GM21737 (cell line): ENCODE measurements at regions not wholly inside any gene's neighbourhood (a gene's known extent, or its start where the extent isn't known, plus 50 kb on each side); places are given as distances from the start of the nearest gene placed in this dataset.

Source experiments
- ATAC-seq: cut with Tn5 transposase; IDR thresholded peaks from one replicate; pipeline ENCODE4 v1.9.1; 2021; ENCODE audit warnings: mild to moderate bottlenecking, moderate library complexity; ENCODE audit not compliant: unreplicated experiment

DNA sequence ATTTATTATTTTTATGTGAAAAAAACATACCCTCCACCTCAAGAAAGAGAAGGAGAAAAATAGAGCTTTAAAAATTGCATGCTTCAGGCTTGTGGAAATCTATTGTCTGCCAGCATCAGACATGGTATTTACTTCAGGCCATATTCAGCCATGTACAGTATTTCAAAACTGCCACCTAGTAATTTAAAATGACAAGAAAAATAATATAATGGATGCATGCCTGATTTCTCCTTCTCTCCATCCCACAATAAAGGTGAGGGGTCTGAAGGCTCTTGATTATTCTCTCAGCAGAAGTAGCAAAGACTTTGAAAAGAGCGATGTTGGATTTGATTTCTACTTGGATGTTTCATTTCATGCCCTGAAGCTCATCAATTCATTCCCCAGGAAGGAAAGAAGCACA lies 250.7 kb downstream of the TBC1D4 start:
- ATAC-seq, result no peak

DNA sequence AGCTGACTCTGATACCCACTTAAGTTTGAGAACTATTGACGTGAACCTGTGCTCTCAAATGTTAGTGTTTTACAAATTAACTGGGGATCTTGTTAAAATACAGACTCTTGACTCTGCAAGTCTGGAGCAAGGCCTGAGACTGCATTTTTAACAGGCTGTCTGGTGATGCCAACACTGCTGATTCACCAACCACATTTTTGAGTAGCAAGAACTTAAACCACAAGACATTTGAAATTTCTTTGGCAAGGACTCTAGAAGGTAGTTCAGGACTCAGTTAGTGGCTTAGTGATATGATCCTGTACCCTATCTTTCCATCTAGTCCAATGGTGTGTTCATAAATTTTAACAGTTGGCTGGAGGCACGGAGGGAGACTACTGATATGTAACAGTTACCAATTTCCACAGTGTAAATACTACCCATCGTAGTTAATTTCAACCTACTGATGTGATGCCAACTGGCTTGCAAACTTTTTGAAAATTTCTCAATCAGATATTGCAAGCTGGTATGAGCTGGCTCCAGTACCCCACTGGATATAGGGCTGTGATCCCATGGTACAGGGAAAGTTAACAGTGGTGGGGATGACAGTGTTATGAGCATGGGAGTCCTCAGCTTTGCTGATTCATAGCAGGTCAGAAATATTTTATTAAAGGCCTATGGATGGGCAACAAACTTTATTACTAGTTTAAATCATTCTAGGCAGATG lies 255.1 kb downstream of the TBC1D4 start:
- ATAC-seq, result no peak

DNA sequence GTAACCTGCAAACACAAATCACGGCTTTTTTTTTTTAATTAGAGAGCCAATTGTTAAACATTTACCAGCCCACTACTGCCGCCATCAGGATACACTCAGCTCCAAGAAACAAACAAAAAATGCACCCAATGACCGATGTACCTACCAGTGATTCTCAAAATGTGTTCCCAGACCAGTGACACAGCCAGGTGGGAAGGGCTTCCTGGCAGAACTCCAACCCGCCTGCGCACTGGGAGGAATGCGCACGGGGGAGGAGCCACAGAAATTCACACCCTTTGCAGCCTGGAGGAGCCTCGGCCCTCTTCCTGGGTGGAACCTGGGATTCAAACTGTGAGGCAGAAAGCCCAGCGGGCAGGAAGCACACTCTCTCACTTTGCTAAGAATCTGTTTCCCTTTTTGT lies 255.9 kb downstream of the TBC1D4 start:
- no peak for ATAC-seq

DNA sequence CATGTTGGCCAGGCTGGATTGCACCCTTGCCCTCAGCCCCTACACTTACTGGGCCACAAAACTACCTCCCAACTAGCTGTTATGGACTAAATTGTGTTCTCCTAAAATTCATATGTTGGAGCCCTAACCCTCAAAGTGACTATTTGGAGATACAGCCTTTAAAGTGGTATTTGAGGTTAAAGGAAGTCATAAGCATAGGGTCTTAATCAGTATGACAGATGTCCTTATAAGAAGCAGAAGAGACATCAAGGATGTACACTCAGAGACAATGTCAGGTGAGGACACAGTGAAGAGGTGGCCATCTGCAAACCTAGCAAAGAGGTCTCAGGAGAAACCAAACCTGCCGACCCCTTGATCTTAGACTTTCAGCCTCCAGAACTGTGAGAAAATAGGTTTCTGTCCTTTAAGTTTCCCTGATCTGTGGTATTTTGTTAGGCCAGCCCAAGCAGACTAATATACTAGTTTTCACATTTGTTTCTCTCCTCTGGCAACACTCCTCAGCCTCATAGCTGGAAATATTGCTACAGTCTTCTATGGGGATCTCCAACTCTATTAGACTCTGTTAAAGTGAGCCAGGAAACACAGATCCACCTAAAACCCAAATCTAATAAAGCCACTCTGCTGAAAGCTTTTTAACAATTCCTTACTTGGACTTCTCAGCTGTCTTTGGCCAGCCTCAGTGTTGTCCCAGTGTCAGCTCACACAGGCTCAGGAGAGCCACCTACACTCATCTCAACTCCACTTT lies 256.5 kb downstream of the TBC1D4 start:
- ATAC-seq, result no peak

DNA sequence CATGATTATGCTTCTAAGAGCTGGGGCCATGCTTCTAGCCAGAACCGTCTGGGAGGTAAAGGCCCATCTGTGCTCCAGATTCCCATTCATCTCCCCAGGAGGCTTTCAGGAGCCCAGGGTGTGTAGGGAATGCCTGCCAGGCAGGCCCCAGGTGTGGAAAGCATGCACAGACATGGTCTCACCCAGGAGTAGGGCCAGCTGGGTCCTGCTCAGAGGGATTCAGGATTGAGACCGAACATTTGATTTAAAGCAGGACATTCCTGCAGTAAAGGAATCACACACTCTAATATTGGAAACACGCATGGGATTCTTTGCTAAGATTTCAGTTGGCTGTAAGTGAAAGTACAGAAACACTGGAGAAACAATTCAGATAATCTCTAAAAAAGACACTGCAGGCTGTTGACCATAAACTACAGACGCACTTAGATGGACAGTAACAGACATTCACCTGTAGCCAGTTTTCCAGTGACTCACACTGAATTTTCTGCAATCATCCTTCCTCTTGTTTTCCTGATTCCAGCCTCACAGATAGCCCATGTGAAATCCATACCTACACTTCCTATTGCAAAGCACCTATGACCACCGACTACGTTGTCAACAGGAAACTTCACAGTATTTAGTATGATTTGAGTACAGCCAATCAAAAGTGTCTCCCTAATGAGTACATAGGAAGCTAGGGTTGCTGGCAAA lies 257.8 kb downstream of the TBC1D4 start:
- ATAC-seq, result no peak

DNA sequence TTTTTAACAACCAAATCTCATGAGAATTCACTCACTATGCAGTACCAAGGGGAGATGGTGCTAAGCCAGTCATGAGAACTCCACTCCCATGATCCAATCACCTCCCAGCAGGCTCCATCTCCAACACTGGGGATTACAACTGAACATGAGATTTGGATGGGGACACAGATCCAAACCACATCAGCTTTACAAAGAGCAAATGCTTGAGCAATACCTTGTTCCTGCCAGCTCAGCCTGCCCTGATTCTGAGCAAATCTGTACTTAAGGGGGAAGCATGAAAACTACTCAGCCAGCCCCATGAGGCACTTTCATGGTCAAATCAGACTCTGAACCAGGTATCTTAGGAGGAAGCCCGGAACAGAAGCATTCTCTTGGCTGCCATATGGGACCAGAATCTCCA lies 259.9 kb downstream of the TBC1D4 start:
- no peak for ATAC-seq

DNA sequence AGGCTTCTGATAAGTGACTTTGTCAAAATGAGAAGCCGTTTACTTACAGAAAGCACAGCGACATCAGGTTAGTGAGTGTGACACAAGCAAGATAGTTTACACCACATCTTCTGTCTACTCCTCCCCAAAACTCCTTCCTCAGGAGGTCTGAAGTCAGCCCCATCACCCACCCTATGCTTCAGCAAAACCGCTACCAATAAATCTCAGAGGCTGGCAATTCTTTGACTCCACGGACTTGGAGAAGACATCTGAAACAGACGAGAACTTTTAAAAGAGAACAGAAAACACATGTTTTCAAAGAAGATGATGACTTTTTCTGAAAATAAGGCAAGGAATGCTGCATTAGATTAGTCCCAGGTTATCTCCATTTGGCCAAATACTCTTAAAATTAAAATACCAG lies 261.1 kb downstream of the TBC1D4 start:
- no peak for ATAC-seq

DNA sequence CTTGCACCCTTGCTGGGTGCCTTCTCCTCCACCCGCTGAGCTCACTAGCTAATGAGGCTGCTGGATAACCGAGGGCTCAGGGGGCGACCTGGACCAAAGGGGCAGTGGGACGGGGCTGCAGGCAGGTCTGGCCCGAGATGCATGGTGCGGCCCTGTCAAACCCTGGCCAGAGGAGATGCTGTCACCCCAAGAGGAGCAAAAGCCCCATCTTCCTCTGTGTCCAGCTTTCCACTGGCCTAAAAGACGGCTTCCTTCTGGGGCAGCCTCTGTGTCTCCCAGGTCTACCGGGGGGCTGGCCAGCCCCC lies 261.8 kb downstream of the TBC1D4 start:
- no peak for ATAC-seq

DNA sequence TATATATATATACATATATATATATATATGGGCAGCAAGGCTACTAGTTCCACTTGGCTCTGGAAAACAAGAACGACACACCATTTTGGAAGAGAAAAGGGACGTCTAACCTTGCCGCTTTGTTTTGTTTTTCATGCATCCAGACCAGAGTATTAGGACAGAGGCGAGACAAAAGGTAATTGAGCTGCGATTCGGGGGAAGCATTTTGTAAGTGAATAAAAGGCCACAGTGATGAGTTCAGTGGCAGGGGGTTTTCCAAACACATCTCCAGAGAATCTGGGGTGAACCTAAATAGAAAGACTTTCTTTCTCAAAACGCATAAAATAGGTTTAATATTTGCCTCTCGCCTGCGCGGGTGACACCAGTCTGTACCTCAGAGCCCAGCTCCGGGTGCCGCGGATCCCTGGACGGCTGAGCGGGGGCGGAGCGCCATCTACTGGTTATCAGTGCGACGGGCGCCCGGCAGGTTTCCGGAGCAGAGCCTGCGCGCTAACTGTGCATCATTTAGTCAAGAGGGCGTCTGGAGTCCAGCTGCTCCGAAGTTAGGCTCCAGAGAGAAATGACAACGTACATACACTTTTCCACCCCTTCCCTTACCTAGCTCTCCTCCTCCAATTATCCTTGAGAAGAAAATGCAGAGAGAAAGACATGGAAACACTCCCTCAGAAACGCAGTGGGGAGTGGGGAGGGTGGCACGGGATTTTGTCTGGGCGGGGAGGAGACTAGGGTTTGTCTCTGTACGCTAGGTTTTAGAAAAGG lies 262.3 kb downstream of the TBC1D4 start:
- ATAC-seq, result peak; percentile 95

DNA sequence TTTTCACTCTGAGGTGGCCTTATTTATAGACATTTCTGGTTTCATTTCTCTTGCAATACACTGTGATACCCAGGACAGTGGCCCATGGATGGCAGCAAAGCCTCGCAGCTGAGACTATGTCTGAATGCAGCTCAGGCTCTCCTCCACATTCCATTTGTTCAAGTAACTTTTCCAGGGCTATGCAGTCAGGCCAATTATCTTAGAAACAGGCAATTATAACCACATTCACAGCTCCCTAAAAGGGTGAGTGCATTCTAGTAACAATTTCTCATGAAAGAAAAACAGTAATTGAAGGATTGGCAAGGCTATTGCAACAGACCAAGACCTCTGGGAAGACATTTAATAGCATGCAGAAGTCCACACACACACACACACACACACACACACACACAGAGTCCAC lies 264.0 kb downstream of the TBC1D4 start:
- no peak for ATAC-seq

DNA sequence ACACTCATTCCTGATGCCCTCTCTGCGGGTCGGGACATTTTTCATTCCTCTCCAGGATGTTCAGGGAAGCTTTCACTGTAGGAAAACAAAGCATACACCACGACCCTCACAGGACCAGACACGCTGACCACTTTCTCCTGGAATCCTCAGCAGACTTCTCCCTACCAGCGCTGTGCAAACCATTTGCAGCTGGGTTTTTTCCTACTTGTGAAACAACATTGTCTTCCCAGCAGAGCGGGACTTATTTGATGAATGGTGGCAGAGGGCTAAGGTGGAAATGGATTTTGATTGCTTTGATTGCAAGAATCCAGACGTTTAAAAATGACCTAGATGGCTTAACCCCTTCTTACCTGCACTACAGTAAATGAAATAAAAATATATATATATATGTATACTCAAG lies 265.9 kb downstream of the TBC1D4 start:
- no peak for ATAC-seq

DNA sequence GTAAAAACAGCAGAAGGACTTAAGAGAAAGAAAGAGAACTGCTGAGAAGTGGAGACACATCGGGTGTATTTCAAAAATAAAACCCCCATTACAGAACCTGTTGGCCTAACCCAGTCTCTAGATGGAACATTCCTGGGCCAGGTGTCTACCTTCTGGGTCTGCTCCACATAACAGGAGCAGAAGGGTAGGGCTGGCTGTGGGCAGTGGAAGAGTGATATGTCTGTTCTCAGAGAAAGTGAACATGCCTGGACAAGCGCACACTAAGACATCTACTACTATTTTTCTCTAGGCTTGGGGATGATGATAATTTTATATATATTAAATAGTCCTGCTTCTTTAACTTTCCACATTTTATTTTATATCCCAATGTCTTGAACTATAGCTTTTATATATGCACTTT lies 267.1 kb downstream of the TBC1D4 start:
- ATAC-seq, result no peak

DNA sequence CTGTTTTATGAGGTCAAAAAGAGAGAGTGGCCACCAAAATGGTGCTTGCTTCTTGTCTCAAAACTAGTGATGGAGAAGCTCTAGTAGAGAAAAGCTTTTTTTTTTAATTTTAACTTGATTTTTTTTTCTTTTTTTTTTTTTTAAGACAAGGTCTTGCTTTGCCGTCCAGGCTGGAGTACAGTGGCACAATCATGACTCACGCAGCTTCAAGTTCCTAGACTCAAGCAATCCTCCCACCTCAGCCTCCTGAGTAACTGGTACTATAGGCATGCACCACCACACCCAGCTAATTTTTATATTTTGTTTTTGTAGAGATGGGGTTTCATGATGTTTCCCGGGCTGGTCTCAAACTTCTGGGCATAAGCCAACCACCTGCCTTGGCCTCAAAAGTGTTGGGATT lies 279.0 kb downstream of the TBC1D4 start:
- ATAC-seq, result no peak

DNA sequence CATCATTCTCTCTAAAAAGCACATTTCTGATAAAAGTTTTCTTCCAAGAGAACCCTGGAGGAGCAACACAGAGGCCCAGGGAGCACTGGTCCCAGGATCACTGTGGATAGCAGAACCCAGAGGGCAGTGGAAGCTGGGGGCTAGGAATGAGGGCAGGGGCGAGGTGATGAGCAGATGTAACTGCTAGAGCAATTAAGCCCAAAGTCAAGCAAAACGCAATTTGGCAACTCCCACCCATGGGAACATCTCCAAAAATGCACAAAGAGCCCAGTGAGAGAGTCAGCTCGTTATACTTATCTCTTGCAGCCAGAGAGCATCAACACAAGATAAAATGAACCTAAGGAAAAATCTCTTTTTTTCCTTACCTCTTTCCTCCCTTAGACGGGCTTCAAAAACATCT lies 284.2 kb downstream of the TBC1D4 start:
- ATAC-seq, result no peak

DNA sequence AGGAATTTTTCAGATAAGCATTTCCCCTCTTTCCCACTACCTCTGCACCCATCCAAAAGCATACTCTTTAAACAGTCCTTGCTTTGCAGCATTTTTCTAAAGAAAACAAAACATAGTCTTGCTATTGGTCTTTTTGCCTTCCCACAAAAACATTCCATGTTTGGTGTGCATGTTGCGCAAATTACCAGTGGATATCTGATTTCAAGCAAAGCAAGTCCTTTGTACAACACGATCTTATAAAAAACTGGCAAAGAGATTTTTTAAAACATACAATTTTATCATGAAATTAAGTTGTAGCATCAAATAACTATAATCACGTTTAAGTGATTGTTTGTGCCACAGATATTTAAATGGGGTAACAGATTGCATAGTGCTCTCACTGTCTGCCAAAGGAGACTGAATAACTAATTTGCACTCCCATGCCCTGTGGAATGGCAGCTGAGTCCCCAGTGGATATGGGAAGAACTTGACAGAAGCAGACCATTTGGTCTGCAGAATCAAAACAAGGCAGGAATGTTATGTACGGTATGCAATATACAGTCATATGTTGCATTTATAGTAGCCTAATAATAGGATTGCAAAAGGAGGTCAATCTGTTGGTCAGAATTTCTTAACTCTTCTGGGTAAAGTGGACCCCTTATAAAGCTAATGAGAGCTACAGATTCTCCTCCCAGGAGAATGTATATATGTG lies 285.7 kb downstream of the TBC1D4 start:
- ATAC-seq, result no peak

DNA sequence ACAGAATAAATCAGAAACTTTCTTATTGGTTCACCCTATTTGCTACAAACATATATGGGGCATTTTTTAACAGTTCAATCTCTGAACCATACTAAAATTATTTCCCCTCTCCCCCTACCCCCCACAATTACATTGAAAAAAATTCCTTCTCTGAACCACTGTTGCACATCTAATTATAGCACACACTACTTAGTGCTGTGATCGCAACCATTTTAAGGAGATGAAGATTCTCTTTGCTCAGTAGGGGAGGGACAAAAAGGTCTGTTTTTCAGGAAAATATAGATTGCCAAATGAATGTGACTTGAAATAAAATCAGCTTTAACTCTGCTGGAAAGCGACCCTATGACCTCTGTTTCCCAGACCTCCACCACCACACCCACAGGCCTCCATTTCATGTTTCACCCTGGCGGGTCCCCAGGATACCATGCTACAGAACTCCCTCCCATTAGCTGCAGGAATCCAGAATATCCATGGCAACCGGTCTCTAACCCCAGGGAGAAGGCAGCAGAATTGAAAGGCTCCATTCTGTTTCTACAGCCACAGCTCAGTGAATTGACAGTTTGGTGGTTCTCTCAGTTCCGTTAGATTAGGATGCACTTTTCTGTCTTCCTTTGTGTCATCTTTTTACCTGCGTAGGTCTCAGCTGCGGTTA lies 286.3 kb downstream of the TBC1D4 start:
- no peak for ATAC-seq

DNA sequence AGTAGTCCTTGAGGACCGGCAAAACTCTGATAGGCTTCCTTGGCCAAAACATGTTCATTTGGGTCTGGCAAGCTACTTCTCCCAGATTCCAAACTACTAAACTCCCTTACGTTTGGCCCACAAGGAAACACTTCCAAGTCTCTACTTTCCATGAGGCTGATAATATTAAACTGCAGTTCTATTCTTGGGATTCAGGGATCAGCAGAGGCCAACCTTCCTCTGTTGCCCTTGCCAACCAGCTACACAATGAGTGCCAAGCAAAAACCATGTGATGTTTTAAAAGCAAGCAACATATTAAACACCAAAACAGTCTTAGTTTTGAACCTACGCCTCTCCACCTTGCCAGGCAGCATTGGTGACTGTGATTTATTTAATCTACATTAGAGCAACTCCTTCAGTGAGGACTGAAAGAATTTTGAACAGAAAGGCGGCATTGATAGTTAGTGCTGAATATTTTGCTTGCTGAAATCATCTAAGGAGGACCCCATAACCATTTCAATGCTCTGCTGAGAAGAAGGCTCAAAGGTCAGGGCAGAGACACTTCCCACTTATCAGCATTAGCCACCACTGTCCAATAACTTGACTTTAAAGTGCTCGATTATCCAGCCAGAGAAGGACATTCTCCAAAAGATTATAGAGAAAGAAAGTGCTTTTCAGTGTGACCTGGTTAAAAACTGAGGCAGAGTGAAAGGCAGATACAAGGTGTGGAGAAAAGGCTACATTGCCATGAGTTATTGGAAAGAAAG lies 287.1 kb downstream of the TBC1D4 start:
- no peak for ATAC-seq

DNA sequence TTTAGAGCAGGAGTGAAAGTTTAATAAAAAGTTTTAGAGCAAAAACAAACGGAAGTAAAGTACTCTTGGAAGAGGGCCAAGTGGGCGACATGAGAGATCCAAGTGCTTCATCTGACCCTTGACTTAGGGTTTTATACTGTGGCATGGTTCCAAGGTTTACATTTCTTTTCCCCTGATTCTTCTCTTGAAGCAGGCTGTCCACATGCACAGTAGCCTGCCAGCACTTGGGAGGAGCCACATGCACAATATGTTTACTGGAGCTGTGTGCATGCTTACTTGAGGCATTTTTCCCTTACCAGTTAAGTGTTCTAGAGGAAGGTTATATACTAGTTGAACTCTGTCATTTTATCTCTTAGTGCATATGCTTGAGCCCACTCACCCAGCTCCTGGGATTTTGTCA lies 295.6 kb downstream of the TBC1D4 start:
- ATAC-seq, result no peak

DNA sequence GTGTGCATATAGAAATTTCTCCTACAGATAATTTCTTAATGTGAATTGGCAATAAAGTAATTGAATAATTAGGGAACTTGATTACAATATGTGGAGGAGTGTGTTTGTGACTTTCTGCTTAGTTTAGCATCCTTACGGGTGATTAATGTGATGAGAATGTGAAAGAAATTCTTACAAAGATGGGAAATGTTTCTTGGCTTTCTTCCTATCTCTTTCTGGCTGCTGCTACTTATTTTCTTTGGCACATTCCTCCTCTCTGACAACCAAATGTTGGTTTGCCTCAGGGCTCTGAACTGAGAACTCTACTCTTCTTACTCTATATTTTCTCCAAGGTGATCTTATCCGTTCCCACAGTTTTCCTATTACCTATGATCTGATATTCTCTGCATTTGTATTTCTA lies 300.1 kb downstream of the TBC1D4 start:
- no peak for ATAC-seq
